ENCODE measurements at regions not wholly inside any gene's neighbourhood (a gene's known extent, or its start where the extent isn't known, plus 50 kb on each side); places are given as distances from the start of the nearest gene placed in this dataset.

DNA sequence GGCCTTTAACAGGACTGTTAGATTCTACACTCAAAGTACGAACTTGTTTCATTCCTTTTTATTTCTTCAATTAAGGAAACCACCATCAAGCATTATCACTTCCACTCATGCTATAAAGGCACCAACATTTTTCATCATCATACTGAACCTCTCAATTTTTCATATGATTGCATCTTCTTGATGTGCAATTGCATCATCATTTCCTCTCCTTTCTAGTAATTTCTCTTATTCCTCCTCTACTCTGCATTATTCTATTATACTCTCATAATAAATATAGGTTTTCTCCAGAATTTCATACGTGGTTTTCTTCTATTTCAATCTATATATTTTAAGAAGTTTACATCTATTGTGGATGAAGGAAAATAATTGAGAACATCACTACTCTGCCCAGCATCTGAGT, 506.2 kb upstream of the ZNF385D start:
- no peak for TF ChIP-seq RNF2 (IDR thresholded peaks at IDR 0.05; ENCODE audit: borderline replicate concordance, low read depth, low read length, missing control alignments, poor library complexity, severe bottlenecking)
- no peak for TF ChIP-seq RBBP5 (IDR thresholded peaks at IDR 0.05; ENCODE audit: borderline replicate concordance, low read depth, low read length)
- TF ChIP-seq CTCF (IDR thresholded peaks at IDR 0.05; ENCODE audit: control extremely low read depth in 1 of 3, insufficient read depth in 1 of 3, low read depth in 1 of 3, low read length in 3 of 3), result no peak
- TF ChIP-seq, protein P1, sequence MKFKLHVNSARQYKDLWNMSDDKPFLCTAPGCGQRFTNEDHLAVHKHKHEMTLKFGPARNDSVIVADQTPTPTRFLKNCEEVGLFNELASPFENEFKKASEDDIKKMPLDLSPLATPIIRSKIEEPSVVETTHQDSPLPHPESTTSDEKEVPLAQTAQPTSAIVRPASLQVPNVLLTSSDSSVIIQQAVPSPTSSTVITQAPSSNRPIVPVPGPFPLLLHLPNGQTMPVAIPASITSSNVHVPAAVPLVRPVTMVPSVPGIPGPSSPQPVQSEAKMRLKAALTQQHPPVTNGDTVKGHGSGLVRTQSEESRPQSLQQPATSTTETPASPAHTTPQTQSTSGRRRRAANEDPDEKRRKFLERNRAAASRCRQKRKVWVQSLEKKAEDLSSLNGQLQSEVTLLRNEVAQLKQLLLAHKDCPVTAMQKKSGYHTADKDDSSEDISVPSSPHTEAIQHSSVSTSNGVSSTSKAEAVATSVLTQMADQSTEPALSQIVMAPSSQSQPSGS (IDR thresholded peaks at IDR 0.05; ENCODE audit: low read length), result no peak
- no peak for TF ChIP-seq SRF (IDR thresholded peaks at IDR 0.05; ENCODE audit: low read depth, low read length)
- TF ChIP-seq RAD21 (IDR thresholded peaks at IDR 0.05 in 1 of 2, conservative IDR thresholded peaks at IDR 0.05 in 1 of 2; ENCODE audit: low read depth in 2 of 2, low read length in 2 of 2), result no peak
- no peak for TF ChIP-seq HDAC2 (IDR thresholded peaks at IDR 0.05; ENCODE audit: borderline replicate concordance in 1 of 2, low read depth in 2 of 2, low read length in 2 of 2)
- TF ChIP-seq SP4 (IDR thresholded peaks at IDR 0.05; ENCODE audit: low read length), result no peak
- no peak for TF ChIP-seq POU5F1 (IDR thresholded peaks at IDR 0.05; ENCODE audit: low read depth, low read length)
- TF ChIP-seq EZH2 (IDR thresholded peaks at IDR 0.05; ENCODE audit: low read depth, low read length, severe bottlenecking), result no peak
- TF ChIP-seq RFX5 (IDR thresholded peaks at IDR 0.05; ENCODE audit: borderline replicate concordance, low read depth, low read length), result no peak
- no peak for TF ChIP-seq JUN (IDR thresholded peaks at IDR 0.05; ENCODE audit: low read depth, low read length)
- no peak for TF ChIP-seq POLR2AphosphoS5 (IDR thresholded peaks at IDR 0.05; ENCODE audit: low read depth, low read length)
- no peak for TF ChIP-seq BCL11A (IDR thresholded peaks at IDR 0.05; ENCODE audit: low read depth in 2 of 2, low read length in 2 of 2)

All from H1 (cell line).